ENCODE measurements at regions not wholly inside any gene's neighbourhood (a gene's known extent, or its start where the extent isn't known, plus 50 kb on each side); places are given as distances from the start of the nearest gene placed in this dataset.

DNA sequence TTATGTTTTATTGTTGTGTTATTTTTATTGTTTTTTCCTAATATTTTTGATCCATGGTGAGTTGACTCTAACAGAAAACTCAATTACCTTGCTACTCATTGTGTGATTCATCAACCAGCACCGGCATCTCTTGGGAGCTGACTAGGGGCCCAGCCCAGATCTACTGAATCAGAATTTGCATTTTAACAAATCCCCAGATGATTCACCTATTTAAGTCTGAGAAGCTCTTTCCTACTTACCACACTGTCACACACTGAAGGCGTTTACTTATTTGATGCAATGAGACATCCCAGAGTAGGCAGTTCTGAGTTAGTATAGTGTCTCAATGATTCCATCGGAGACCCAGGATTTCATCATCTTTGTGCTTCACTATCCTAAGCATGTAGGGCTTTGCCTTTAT is 416.6 kb downstream of the RWDD3 start:
- TF ChIP-seq, protein P1, sequence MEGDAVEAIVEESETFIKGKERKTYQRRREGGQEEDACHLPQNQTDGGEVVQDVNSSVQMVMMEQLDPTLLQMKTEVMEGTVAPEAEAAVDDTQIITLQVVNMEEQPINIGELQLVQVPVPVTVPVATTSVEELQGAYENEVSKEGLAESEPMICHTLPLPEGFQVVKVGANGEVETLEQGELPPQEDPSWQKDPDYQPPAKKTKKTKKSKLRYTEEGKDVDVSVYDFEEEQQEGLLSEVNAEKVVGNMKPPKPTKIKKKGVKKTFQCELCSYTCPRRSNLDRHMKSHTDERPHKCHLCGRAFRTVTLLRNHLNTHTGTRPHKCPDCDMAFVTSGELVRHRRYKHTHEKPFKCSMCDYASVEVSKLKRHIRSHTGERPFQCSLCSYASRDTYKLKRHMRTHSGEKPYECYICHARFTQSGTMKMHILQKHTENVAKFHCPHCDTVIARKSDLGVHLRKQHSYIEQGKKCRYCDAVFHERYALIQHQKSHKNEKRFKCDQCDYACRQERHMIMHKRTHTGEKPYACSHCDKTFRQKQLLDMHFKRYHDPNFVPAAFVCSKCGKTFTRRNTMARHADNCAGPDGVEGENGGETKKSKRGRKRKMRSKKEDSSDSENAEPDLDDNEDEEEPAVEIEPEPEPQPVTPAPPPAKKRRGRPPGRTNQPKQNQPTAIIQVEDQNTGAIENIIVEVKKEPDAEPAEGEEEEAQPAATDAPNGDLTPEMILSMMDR (conservative IDR thresholded peaks at IDR 0.05; ENCODE audit: control insufficient read depth, insufficient read depth, low read depth, low read length), result no peak
- peak; percentile 17 for DNase-seq (ENCODE audit: low read depth)
- no peak overlapping the region for H3K4me3 ChIP-seq (ENCODE audit: control insufficient read depth, low read depth, low read length)

DNA sequence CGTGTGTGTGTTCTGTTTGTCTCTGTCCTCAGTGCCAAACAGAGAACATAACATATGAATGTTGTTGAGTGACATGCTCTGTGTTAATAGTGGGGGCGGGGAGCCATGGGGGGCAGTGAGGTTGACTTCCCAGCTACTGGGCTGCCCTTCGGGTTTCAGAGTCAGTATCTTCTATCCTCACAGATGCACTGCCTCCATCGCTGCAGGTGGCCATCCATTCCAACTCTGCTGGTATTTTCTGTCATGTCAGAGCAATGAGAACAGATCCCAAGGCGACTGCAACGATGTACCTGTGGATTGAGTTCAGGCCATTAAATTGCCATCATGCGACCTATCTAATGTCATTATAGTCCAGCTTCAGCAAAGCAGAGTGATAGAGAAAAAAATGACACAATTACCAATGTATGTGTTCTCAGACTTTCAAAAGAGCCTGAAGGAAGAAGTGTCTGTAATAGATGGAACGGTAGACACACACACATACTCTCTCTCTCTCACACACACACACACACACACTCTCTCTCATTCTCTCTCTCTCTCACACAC is 418.5 kb downstream of the RWDD3 start:
- DNase-seq (ENCODE audit: low read depth), result no peak
- no peak overlapping the region for H3K4me3 ChIP-seq (ENCODE audit: control insufficient read depth, low read depth, low read length)
- TF ChIP-seq, protein P1 (conservative IDR thresholded peaks at IDR 0.05; ENCODE audit: control insufficient read depth, insufficient read depth, low read depth, low read length), result no peak

DNA sequence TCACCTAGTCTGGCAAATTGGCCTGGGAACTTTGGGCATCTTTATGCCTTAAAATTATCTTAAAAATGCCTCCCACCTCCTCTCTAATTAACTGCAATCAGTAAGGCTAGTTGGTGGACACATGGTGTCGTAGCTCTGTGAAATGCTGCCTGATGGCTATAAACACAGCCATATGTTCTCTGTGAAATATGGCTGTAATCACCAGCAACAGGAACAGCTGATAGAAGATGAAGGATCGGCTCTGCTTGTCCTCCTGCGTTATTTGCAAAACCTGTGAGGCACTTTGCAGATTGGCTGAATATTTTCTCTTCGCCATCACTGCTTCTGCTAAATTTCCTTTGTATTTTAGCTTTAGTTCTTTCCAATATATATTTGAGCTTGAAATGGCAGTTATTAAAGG is 419.6 kb downstream of the RWDD3 start:
- no peak overlapping the region for H3K4me3 ChIP-seq (ENCODE audit: control insufficient read depth, low read depth, low read length)
- DNase-seq (ENCODE audit: low read depth), result no peak
- TF ChIP-seq, protein P1 (conservative IDR thresholded peaks at IDR 0.05; ENCODE audit: control insufficient read depth, insufficient read depth, low read depth, low read length), result no peak

DNA sequence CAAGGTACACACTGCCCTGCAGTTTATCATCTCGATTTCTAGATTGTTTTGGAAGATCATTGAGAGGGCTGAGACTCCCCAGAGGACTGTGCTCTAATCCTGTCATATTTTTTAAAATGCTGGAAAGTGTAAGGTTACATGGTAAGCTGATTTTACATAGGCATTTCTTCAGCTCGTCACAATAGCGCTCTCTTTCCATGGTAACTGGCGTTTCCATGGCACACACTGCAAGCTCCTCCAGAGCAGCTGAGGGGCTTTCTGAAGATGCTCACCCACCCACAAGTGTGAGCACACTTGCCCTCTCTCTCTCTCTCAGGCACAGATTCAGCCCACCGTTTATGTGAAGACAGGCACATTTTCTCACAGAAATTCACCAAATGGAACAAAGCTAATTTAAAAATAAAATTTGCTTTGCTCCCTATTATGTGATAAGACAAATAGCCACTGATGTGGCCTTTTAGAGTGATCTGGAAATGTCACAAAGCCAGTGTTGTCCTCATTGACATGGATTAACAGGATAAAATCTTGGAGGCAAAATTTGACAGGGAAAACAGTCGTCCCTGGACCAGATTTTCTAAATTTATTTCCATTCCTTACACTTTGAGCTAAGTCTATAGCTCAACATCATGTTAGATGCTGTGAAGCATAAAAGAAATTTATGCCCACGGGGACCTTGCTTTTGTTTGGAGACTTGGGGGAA is 421.5 kb downstream of the RWDD3 start:
- TF ChIP-seq, protein P1 (conservative IDR thresholded peaks at IDR 0.05; ENCODE audit: control insufficient read depth, insufficient read depth, low read depth, low read length), result no peak

DNA sequence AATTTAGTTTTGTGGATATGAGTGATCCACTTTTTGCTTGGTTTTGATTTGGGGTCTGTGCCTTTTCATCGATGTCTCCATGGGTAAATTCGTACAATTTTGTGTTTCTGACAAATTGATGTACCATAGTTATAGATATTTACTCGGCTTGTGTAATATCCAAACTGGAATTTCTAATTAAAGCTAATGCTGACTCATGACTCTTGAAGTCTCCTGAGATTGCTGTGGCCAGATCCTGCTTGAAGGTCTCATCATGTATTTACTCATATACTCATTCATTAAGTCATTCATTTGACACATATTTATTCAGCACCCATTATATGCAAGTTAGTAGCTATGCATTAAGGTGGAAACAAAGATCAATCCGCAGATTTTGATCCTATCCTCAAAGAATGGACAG is 423.2 kb downstream of the RWDD3 start:
- no peak overlapping the region for H3K4me3 ChIP-seq (ENCODE audit: control insufficient read depth, low read depth, low read length)
- TF ChIP-seq, protein P1 (conservative IDR thresholded peaks at IDR 0.05; ENCODE audit: control insufficient read depth, insufficient read depth, low read depth, low read length), result no peak
- no peak for DNase-seq (ENCODE audit: low read depth)

More for the DNA sequence above, 421.5 kb downstream of the RWDD3 start:
- DNase-seq (ENCODE audit: low read depth), result no peak
- no peak overlapping the region for H3K4me3 ChIP-seq (ENCODE audit: control insufficient read depth, low read depth, low read length)

DNA sequence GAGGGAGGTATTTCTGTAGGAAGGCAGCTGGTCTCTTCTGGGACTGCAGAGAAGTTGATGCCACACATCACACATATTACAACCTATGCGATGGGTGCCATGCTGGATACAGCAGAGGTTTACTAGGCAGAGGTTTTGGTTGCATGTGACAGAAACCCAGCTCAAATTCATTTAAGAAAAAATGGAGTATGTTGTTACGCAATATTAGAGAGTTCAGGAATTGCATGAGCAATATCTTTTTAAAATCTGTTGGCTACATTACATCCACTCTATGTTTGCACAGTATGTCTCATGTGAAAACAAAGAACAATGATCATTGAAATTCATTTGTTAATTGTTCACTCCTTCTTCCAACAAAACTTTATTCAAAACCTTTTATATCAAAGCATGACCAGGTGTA is 425.2 kb downstream of the RWDD3 start:
- TF ChIP-seq, protein P1 (conservative IDR thresholded peaks at IDR 0.05; ENCODE audit: control insufficient read depth, insufficient read depth, low read depth, low read length), result no peak
- H3K4me3 ChIP-seq (ENCODE audit: control insufficient read depth, low read depth, low read length), result no peak overlapping the region
- no peak for DNase-seq (ENCODE audit: low read depth)

Measured in fibroblast of mammary gland (primary cell).